Breast epithelium (tissue), 4 donors: ENCODE measurements at regions not wholly inside any gene's neighbourhood (a gene's known extent, or its start where the extent isn't known, plus 50 kb on each side); places are given as distances from the start of the nearest gene placed in this dataset.

Source experiments
- DNase-seq, 2 donors: peaks; one replicate each; pipeline ENCODE4 v3.0.0-alpha.2; 2019; ENCODE audit warnings: low spot score in 2 of 2
- H3K27ac ChIP-seq, 2 donors: fragments of 200-600 bp; sonication (generic) in 1 of 2; one replicate each; pipeline ENCODE4 v1.5.1; 2016 to 2019; ENCODE audit warnings: mild to moderate bottlenecking in 1 of 2
- H3K27me3 ChIP-seq, 2 donors: fragments of 200-600 bp; sonication (generic) in 1 of 2; one replicate each; pipeline versions ENCODE4 v1.5.1 to v1.6.0; 2017 to 2019; ENCODE audit warnings: control low read depth in 1 of 2, mild to moderate bottlenecking in 1 of 2
- H3K36me3 ChIP-seq: fragments of 200-600 bp; one replicate; pipeline ENCODE4 v1.5.1; 2019
- H3K4me1 ChIP-seq, 2 donors: fragments of 200-600 bp; sonication (generic); one replicate each; pipeline ENCODE4 v1.5.1; 2016 to 2019; ENCODE audit warnings: control low read depth in 1 of 2
- H3K4me3 ChIP-seq, 3 donors: fragments of 200-600 bp; sonication (generic); 1 replicate in 2 of 3; 2 replicates in 1 of 3; pipeline ENCODE4 v1.5.1; 2016 to 2019; ENCODE audit warnings: mild to moderate bottlenecking in 3 of 3, moderate library complexity in 2 of 3
- H3K9me3 ChIP-seq, 2 donors: fragments of 200-600 bp; sonication (generic) in 1 of 2; one replicate each; pipeline ENCODE4 v1.5.1; 2016 to 2019; ENCODE audit warnings: control low read depth in 1 of 2
- POLR2A ChIP-seq: fragments of 450-650 bp; IDR thresholded peaks from one replicate; pipeline ENCODE4 v1.6.1; 2016; ENCODE audit warnings: antibody characterized with exemption, mild to moderate bottlenecking, moderate library complexity
- POLR2AphosphoS5 ChIP-seq, 3 donors: sonication (generic); formaldehyde crosslinking; IDR thresholded peaks; one replicate each; pipeline ENCODE4 v1.6.1; 2017; ENCODE audit warnings: antibody characterized with exemption in 3 of 3
- intact Hi-C: fragments of 100-400 bp; cut with DNase I; formaldehyde crosslinking; loops from one replicate; pipeline ENCODE4 v1.15.1; 2023; ENCODE audit warnings: low total_unique reads
- TF ChIP-seq, protein P1 (sequence below), 3 donors: fragments of 450-650 bp; IDR thresholded peaks; one replicate each; pipeline ENCODE4 v1.5.1; 2016 to 2017; ENCODE audit warnings: antibody characterized with exemption in 3 of 3, mild to moderate bottlenecking in 3 of 3, moderate library complexity in 3 of 3

DNA sequence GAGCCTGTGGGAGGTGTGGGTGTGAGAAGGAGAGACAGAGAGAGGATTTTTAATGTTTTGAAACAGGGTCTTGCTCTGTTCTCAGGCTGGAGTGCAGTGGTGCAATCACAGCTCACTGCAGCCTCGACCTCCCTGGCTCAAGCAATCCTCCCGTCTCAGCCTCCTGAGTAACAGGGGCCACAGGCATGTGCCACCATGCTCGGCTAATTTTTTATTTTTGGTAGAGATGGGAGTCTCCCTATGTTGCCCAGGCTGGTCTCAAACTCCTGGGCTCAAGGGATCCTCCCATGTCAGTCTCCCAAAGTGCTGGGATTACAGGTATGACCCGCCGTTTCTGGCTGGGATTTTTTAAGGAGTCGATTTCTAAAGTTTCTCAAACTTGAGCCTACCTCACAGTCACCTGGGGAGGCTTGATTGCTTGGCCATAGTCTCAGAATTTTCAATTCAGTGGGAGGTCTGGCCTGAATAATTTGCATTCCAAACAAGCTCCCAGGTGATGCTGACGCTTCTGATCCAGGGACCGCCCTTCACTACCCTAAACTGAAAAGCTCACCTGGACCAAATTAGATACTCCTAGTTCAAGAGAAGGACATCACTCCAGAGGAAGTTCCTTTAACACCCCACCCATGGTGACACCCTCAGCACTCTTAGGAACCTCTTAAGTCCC lies 70.8 kb upstream of the SLC1A4 start:
- no peaks in the 10 kb centered on the region for H3K4me1 ChIP-seq
- TF ChIP-seq POLR2A (no peak), POLR2AphosphoS5 (IDR thresholded peaks at IDR 0.05) (no peak)
- TF ChIP-seq, protein P1, sequence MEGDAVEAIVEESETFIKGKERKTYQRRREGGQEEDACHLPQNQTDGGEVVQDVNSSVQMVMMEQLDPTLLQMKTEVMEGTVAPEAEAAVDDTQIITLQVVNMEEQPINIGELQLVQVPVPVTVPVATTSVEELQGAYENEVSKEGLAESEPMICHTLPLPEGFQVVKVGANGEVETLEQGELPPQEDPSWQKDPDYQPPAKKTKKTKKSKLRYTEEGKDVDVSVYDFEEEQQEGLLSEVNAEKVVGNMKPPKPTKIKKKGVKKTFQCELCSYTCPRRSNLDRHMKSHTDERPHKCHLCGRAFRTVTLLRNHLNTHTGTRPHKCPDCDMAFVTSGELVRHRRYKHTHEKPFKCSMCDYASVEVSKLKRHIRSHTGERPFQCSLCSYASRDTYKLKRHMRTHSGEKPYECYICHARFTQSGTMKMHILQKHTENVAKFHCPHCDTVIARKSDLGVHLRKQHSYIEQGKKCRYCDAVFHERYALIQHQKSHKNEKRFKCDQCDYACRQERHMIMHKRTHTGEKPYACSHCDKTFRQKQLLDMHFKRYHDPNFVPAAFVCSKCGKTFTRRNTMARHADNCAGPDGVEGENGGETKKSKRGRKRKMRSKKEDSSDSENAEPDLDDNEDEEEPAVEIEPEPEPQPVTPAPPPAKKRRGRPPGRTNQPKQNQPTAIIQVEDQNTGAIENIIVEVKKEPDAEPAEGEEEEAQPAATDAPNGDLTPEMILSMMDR (IDR thresholded peaks at IDR 0.05): no peak
- peak overlapping the region; percentile 24 to 61 (median 42) for H3K4me3 ChIP-seq
- H3K9me3 ChIP-seq: no peaks in the 10 kb centered on the region
- DNase-seq: no peak
- peak overlapping the region; percentile 26 to 71 for H3K27ac ChIP-seq
- intact Hi-C loops: loop anchor here (10.0 kb wide), 1 partner anchor 116 kb away; no protein-coding TSS in a partner anchor
- H3K36me3 ChIP-seq: no peaks in the 10 kb centered on the region
- H3K27me3 ChIP-seq: no peaks in the 10 kb centered on the region

GRCh38 chr2:64919261-64919660 lies 69.9 kb upstream of the SLC1A4 start:
- H3K27me3 ChIP-seq: no peaks in the 10 kb centered on the region
- no peak overlapping the region for H3K4me3 ChIP-seq
- H3K27ac ChIP-seq: no peak overlapping the region
- H3K9me3 ChIP-seq: no peaks in the 10 kb centered on the region
- no peak for DNase-seq
- no peaks in the 10 kb centered on the region for H3K36me3 ChIP-seq
- intact Hi-C loops: loop anchor here (10.0 kb wide), 1 partner anchor 116 kb away; no protein-coding TSS in a partner anchor
- H3K4me1 ChIP-seq: no peaks in the 10 kb centered on the region
- TF ChIP-seq POLR2A (no peak), POLR2AphosphoS5 (IDR thresholded peaks at IDR 0.05) (no peak)
- TF ChIP-seq, protein P1 (IDR thresholded peaks at IDR 0.05): no peak

GRCh38 chr2:64922482-64923384 lies 66.5 kb upstream of the SLC1A4 start:
- Histone ChIP-seq H3K9me3 (no peaks in the 10 kb centered on the region), H3K4me3 (no peak overlapping the region), H3K36me3 (no peaks in the 10 kb centered on the region), H3K27me3 (no peaks in the 10 kb centered on the region), H3K27ac (no peak overlapping the region), H3K4me1 (no peaks in the 10 kb centered on the region)
- intact Hi-C loops: no loop called here
- TF ChIP-seq POLR2AphosphoS5 (IDR thresholded peaks at IDR 0.05) (no peak), POLR2A (no peak)
- TF ChIP-seq, protein P1 (IDR thresholded peaks at IDR 0.05): no peak
- DNase-seq: no peak

- H3K27me3 ChIP-seq: no peaks in the 10 kb centered on the region
- no peaks in the 10 kb centered on the region for H3K9me3 ChIP-seq
- intact Hi-C loops: no loop called here
- TF ChIP-seq POLR2AphosphoS5 (IDR thresholded peaks at IDR 0.05) (no peak), POLR2A (no peak)
- TF ChIP-seq, protein P1 (IDR thresholded peaks at IDR 0.05): no peak
- no peak for DNase-seq
- H3K4me3 ChIP-seq: no peak overlapping the region
- H3K4me1 ChIP-seq: no peaks in the 10 kb centered on the region
- H3K36me3 ChIP-seq: no peaks in the 10 kb centered on the region
- no peak overlapping the region for H3K27ac ChIP-seq
Observed at GRCh38 chr2:64923385-64923710, 65.9 kb upstream of the SLC1A4 start.
